GM19468 (cell line): ENCODE measurements at regions not wholly inside any gene's neighbourhood (a gene's known extent, or its start where the extent isn't known, plus 50 kb on each side); places are given as distances from the start of the nearest gene placed in this dataset.

ENCODE experiments used
- ATAC-seq: cut with Tn5 transposase; IDR thresholded peaks from one replicate; pipeline ENCODE4 v1.9.1; 2021; ENCODE audit warnings: mild to moderate bottlenecking, moderate library complexity, moderate number of reproducible peaks; ENCODE audit not compliant: unreplicated experiment; ENCODE audit errors: extremely low read depth

GRCh38 chr5:152337484-152337883 lies 67.6 kb downstream of the NMUR2 start:
- no peak for ATAC-seq

- no peak for ATAC-seq
These were observed 69.6 kb downstream of the NMUR2 start for GRCh38 chr5:152335461-152335860.

GRCh38 chr5:152332716-152333460 lies 72.2 kb downstream of the NMUR2 start:
- no peak for ATAC-seq

GRCh38 chr5:152331718-152332117 lies 73.4 kb downstream of the NMUR2 start:
- ATAC-seq, result no peak

GRCh38 chr5:152331006-152331405 lies 74.1 kb downstream of the NMUR2 start:
- ATAC-seq, result no peak

- ATAC-seq, result no peak
These were observed 75.3 kb downstream of the NMUR2 start for GRCh38 chr5:152329761-152330283.

GRCh38 chr5:152329207-152329606 lies 75.9 kb downstream of the NMUR2 start:
- no peak for ATAC-seq

- no peak for ATAC-seq
These were observed 89.1 kb downstream of the NMUR2 start for GRCh38 chr5:152315942-152316341.

GRCh38 chr5:152314196-152314829 lies 90.8 kb downstream of the NMUR2 start:
- no peak for ATAC-seq

- ATAC-seq, result no peak
These were observed 95.1 kb downstream of the NMUR2 start for GRCh38 chr5:152309926-152310450.

- no peak for ATAC-seq
These were observed 98.7 kb downstream of the NMUR2 start for GRCh38 chr5:152306386-152306785.

GRCh38 chr5:152305525-152305924 lies 99.6 kb downstream of the NMUR2 start:
- no peak for ATAC-seq

- no peak for ATAC-seq
These were observed 101.2 kb downstream of the NMUR2 start for GRCh38 chr5:152303841-152304240.

GRCh38 chr5:152297866-152298265 lies 107.2 kb downstream of the NMUR2 start:
- no peak for ATAC-seq

- ATAC-seq, result no peak
These were observed 111.9 kb downstream of the NMUR2 start for GRCh38 chr5:152293189-152293588.

GRCh38 chr5:152290181-152290580 lies 114.9 kb downstream of the NMUR2 start:
- no peak for ATAC-seq

GRCh38 chr5:152288917-152289595 lies 116.0 kb downstream of the NMUR2 start:
- no peak for ATAC-seq

GRCh38 chr5:152288499-152288898 lies 116.6 kb downstream of the NMUR2 start:
- no peak for ATAC-seq

- no peak for ATAC-seq
These were observed 119.3 kb downstream of the NMUR2 start for GRCh38 chr5:152285764-152286163.

- ATAC-seq, result no peak
These were observed 122.7 kb downstream of the NMUR2 start for GRCh38 chr5:152282331-152282730.

- ATAC-seq, result no peak
These were observed 127.1 kb downstream of the NMUR2 start for GRCh38 chr5:152277936-152278335.
